MCF 10A (cell line): ENCODE measurements at regions not wholly inside any gene's neighbourhood (a gene's known extent, or its start where the extent isn't known, plus 50 kb on each side); places are given as distances from the start of the nearest gene placed in this dataset.

Source experiments
- BruUV-seq: library from RNA; stranded (reverse); fragments of 400-500 nt; replicated peaks from 2 replicates; lab custom pipeline; 2021; lab: Mats Ljungman, UMichigan
- CTCF ChIA-PET: fragments of 300-600 bp; sonication (Branson Sonifier 250); formaldehyde crosslinking; extraction: SDS; loops from one replicate; lab custom pipeline; 2021; ENCODE audit warnings: antibody characterized with exemption, inconsistent platforms; lab: Yijun Ruan, JAX
- POLR2A ChIA-PET: fragments of 300-600, 350-650 bp; sonication (Branson Sonifier 250); formaldehyde crosslinking; extraction: SDS; loops from one replicate; lab custom pipeline; 2020; ENCODE audit warnings: antibody characterized with exemption, inconsistent platforms; lab: Yijun Ruan, JAX
- DNase-seq: peaks from one replicate; pipeline ENCODE4 v3.0.0-alpha.2; 2018; ENCODE audit not compliant: unreplicated experiment
- H3K27ac Mint-ChIP-seq: one replicate; pipeline ENCODE4 v1.8.0; 2022; ENCODE audit warnings: mild to moderate bottlenecking, low read depth, mixed read lengths; ENCODE audit not compliant: unreplicated experiment
- H3K27me3 Mint-ChIP-seq: one replicate; pipeline ENCODE4 v1.8.0; 2022; ENCODE audit warnings: mixed read lengths; ENCODE audit not compliant: insufficient read depth, unreplicated experiment
- H3K36me3 Mint-ChIP-seq: one replicate; pipeline ENCODE4 v1.8.0; 2022; ENCODE audit warnings: mild to moderate bottlenecking, moderate library complexity, mixed read lengths; ENCODE audit not compliant: insufficient read depth, unreplicated experiment
- H3K4me1 Mint-ChIP-seq: one replicate; pipeline ENCODE4 v1.8.0; 2022; ENCODE audit warnings: mixed read lengths; ENCODE audit not compliant: insufficient read depth, unreplicated experiment
- H3K4me3 Mint-ChIP-seq: one replicate; pipeline ENCODE4 v1.8.0; 2022; ENCODE audit warnings: mild to moderate bottlenecking, moderate library complexity, mixed read lengths; ENCODE audit not compliant: unreplicated experiment
- H3K9me3 Mint-ChIP-seq: one replicate; pipeline ENCODE4 v1.8.0; 2022; ENCODE audit warnings: mixed read lengths; ENCODE audit not compliant: unreplicated experiment
- intact Hi-C: fragments of 100-400 bp; cut with micrococcal nuclease; formaldehyde crosslinking; loops from 2 replicates; pipeline ENCODE4 v1.14.1; 2022
- TF ChIP-seq, protein P1 (sequence below): fragments of 200-600 bp; IDR thresholded peaks from one replicate; pipeline ENCODE4 v1.8.0; 2022; ENCODE audit warnings: antibody characterized with exemption, mild to moderate bottlenecking; ENCODE audit not compliant: unreplicated experiment

DNA sequence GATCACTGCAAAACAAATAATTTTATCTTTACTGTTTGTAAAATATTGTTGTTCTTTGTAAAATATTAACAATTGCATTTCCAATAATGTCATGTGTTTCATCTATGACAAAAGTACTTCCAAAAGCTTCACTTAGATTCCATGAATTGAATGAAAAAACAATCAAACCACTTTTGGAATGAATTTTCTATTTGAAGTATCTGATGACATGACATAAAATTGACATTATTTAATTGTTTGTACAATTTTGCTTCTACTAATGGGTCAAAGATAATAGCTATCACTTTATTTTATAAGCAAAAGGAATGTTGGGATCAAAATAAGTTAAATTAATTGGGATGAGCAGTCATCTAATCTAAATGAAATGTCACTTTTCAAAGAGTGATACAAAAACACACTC is 684.3 kb downstream of the NR2F1-AS1 start:
- TF ChIP-seq, protein P1, sequence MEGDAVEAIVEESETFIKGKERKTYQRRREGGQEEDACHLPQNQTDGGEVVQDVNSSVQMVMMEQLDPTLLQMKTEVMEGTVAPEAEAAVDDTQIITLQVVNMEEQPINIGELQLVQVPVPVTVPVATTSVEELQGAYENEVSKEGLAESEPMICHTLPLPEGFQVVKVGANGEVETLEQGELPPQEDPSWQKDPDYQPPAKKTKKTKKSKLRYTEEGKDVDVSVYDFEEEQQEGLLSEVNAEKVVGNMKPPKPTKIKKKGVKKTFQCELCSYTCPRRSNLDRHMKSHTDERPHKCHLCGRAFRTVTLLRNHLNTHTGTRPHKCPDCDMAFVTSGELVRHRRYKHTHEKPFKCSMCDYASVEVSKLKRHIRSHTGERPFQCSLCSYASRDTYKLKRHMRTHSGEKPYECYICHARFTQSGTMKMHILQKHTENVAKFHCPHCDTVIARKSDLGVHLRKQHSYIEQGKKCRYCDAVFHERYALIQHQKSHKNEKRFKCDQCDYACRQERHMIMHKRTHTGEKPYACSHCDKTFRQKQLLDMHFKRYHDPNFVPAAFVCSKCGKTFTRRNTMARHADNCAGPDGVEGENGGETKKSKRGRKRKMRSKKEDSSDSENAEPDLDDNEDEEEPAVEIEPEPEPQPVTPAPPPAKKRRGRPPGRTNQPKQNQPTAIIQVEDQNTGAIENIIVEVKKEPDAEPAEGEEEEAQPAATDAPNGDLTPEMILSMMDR, result no peak
- intact Hi-C loops, result no loop called here
- no peak overlapping the region for H3K27ac Mint-ChIP-seq

GRCh38 chr5:92890841-92891244 is 690.2 kb downstream of the NR2F1-AS1 start:
- intact Hi-C loops, result no loop called here
- Mint-ChIP-seq H3K27ac (no peak overlapping the region), H3K4me1 (peaks cover 9% of the 10 kb centered on the region), H3K9me3 (peaks cover 11% of the 10 kb centered on the region), H3K27me3 (no peaks in the 10 kb centered on the region), H3K4me3 (no peak overlapping the region), H3K36me3 (no peaks in the 10 kb centered on the region)
- POLR2A ChIA-PET, result interaction anchor here (0.7 kb wide), 1 partner anchor 1252 kb away, joined by 3 read pairs; no protein-coding TSS in a partner anchor
- CTCF ChIA-PET, result interaction anchor here (0.6 kb wide), 1 partner anchor 409 kb away, joined by 3 read pairs; no protein-coding TSS in a partner anchor
- DNase-seq, result no peak
- no TSS peak for BruUV-seq
- TF ChIP-seq, protein P1, result no peak

More for the DNA sequence above, 684.3 kb downstream of the NR2F1-AS1 start:
- ChIA-PET POLR2A (interaction anchor here (0.6 kb wide), 1 partner anchor 59 kb away, joined by 3 read pairs; no protein-coding TSS in a partner anchor), CTCF (no interaction called here)
- BruUV-seq, result no TSS peak
- no peaks in the 10 kb centered on the region for H3K36me3 Mint-ChIP-seq
- no peaks in the 10 kb centered on the region for H3K4me1 Mint-ChIP-seq
- no peak overlapping the region for H3K4me3 Mint-ChIP-seq
- no peaks in the 10 kb centered on the region for H3K27me3 Mint-ChIP-seq
- DNase-seq, result no peak
- H3K9me3 Mint-ChIP-seq, result peaks cover under 1% of the 10 kb centered on the region

- ChIA-PET POLR2A (no interaction called here), CTCF (no interaction called here)
- TF ChIP-seq, protein P1, result no peak
- no peak overlapping the region for H3K27ac Mint-ChIP-seq
- intact Hi-C loops, result no loop called here
- H3K27me3 Mint-ChIP-seq, result no peaks in the 10 kb centered on the region
- H3K4me3 Mint-ChIP-seq, result no peak overlapping the region
- no peak for DNase-seq
- peaks cover 11% of the 10 kb centered on the region for H3K9me3 Mint-ChIP-seq
- BruUV-seq, result no TSS peak
- H3K4me1 Mint-ChIP-seq, result peaks cover 9% of the 10 kb centered on the region
- H3K36me3 Mint-ChIP-seq, result no peaks in the 10 kb centered on the region
Measured at GRCh38 chr5:92889140-92889539, 691.9 kb downstream of the NR2F1-AS1 start.

DNA sequence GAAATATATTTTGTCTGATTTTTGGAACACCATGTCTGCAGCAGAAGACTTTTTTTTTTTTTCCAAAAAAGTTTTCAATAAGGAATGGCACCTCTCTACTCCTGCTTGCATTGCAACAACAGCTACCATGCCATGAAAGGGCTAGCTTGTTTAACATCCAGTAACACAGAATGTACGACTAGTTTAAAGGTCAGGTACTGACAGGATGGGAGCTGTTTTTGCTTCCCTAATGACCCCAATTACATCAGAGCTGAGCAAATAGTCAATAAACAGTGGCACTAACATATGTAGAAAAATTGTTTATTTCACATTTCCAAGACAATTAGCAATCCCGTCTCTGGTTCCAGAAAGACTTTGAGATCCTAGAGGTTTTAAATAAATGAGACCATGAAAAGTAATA is 693.8 kb downstream of the NR2F1-AS1 start:
- no peaks in the 10 kb centered on the region for H3K27me3 Mint-ChIP-seq
- no peak overlapping the region for H3K4me3 Mint-ChIP-seq
- POLR2A ChIA-PET, result no interaction called here
- BruUV-seq, result no TSS peak
- no peaks in the 10 kb centered on the region for H3K36me3 Mint-ChIP-seq
- H3K27ac Mint-ChIP-seq, result no peak overlapping the region
- peaks cover 9% of the 10 kb centered on the region for H3K4me1 Mint-ChIP-seq
- no peak for DNase-seq
- intact Hi-C loops, result no loop called here
- H3K9me3 Mint-ChIP-seq, result peaks cover 11% of the 10 kb centered on the region
- TF ChIP-seq, protein P1, result no peak
- CTCF ChIA-PET, result interaction anchor here (0.9 kb wide), 1 partner anchor 14 kb away, joined by 3 read pairs; no protein-coding TSS in a partner anchor
